GM19324 (cell line): ENCODE measurements at regions not wholly inside any gene's neighbourhood (a gene's known extent, or its start where the extent isn't known, plus 50 kb on each side); places are given as distances from the start of the nearest gene placed in this dataset.

Experiments
- ATAC-seq: cut with Tn5 transposase; IDR thresholded peaks from one replicate; pipeline ENCODE4 v1.9.1; 2021; ENCODE audit warnings: mild to moderate bottlenecking, moderate library complexity; ENCODE audit not compliant: unreplicated experiment, low FRiP score

- ATAC-seq = no peak
Measured at GRCh38 chr13:104057861-104058260, 991.6 kb upstream of the SLC10A2 start.

GRCh38 chr13:104045907-104046306, 979.7 kb upstream of the SLC10A2 start:
- no peak for ATAC-seq

- ATAC-seq = no peak
Measured at GRCh38 chr13:104043184-104043583, 977.0 kb upstream of the SLC10A2 start.

- ATAC-seq = no peak
Measured at GRCh38 chr13:104034891-104035290, 968.7 kb upstream of the SLC10A2 start.

- ATAC-seq = no peak
Measured at GRCh38 chr13:104025303-104025702, 959.1 kb upstream of the SLC10A2 start.

GRCh38 chr13:104024416-104025170, 958.4 kb upstream of the SLC10A2 start:
- no peak for ATAC-seq

- ATAC-seq = no peak
Measured at GRCh38 chr13:104021806-104022397, 955.7 kb upstream of the SLC10A2 start.

- no peak for ATAC-seq
Measured at GRCh38 chr13:104017317-104017716, 951.1 kb upstream of the SLC10A2 start.

- no peak for ATAC-seq
Measured at GRCh38 chr13:104015646-104016396, 949.6 kb upstream of the SLC10A2 start.

GRCh38 chr13:104014803-104015645, 948.8 kb upstream of the SLC10A2 start:
- no peak for ATAC-seq

- no peak for ATAC-seq
Measured at GRCh38 chr13:104011505-104012241, 945.5 kb upstream of the SLC10A2 start.

- ATAC-seq = no peak
Measured at GRCh38 chr13:104008541-104009435, 942.6 kb upstream of the SLC10A2 start.

- no peak for ATAC-seq
Measured at GRCh38 chr13:104008075-104008474, 941.9 kb upstream of the SLC10A2 start.

- ATAC-seq = no peak
Measured at GRCh38 chr13:104006625-104007075, 940.4 kb upstream of the SLC10A2 start.

GRCh38 chr13:104004572-104004971, 938.4 kb upstream of the SLC10A2 start:
- no peak for ATAC-seq

GRCh38 chr13:104002216-104002615, 936.0 kb upstream of the SLC10A2 start:
- no peak for ATAC-seq

- ATAC-seq = no peak
Measured at GRCh38 chr13:104001766-104002165, 935.5 kb upstream of the SLC10A2 start.

- ATAC-seq = no peak
Measured at GRCh38 chr13:103996733-103997132, 930.5 kb upstream of the SLC10A2 start.

- no peak for ATAC-seq
Measured at GRCh38 chr13:103983948-103984347, 917.7 kb upstream of the SLC10A2 start.
